CD14-positive monocyte (primary cell): ENCODE measurements at regions not wholly inside any gene's neighbourhood (a gene's known extent, or its start where the extent isn't known, plus 50 kb on each side); places are given as distances from the start of the nearest gene placed in this dataset.

ENCODE experiments used
- DNase-seq, 3 donors: peaks; one replicate each; pipeline ENCODE4 v3.0.0-alpha.2; 2011 to 2022
- H2AFZ ChIP-seq: 2 replicates; pipeline ENCODE4 v1.6.0; 2012; ENCODE audit warnings: mild to moderate bottlenecking, low read depth, low read length, inconsistent platforms; ENCODE audit not compliant: insufficient read depth, poor library complexity, severe bottlenecking
- H3K27ac ChIP-seq, 2 donors: 1 replicate in 1 of 2; 2 replicates in 1 of 2; pipeline ENCODE4 v1.5.1; 2012 to 2013; ENCODE audit warnings: low read length in 2 of 2, control low read depth in 1 of 2, inconsistent platforms in 1 of 2, low read depth in 1 of 2, mild to moderate bottlenecking in 1 of 2
- H3K27me3 ChIP-seq, 2 donors: one replicate each; pipeline versions ENCODE4 v1.6.0 to v1.6.1; 2011 to 2013; ENCODE audit warnings: low read length in 2 of 2; ENCODE audit not compliant: control insufficient read depth in 2 of 2, insufficient read depth in 2 of 2
- H3K36me3 ChIP-seq, 2 donors: replicated peaks in 1 of 2; 1 replicate in 1 of 2; 2 replicates in 1 of 2; pipeline versions ENCODE4 v1.5.1 to v1.6.1; 2012 to 2013; ENCODE audit warnings: low read length in 2 of 2, control low read depth in 1 of 2, inconsistent platforms in 1 of 2, mild to moderate bottlenecking in 1 of 2; ENCODE audit not compliant: insufficient read depth in 2 of 2, control insufficient read depth in 1 of 2
- H3K4me1 ChIP-seq, 2 donors: 1 replicate in 1 of 2; 2 replicates in 1 of 2; pipeline versions ENCODE4 v1.5.1 to v1.6.1; 2012 to 2013; ENCODE audit warnings: low read length in 2 of 2, control low read depth in 1 of 2, inconsistent platforms in 1 of 2, mild to moderate bottlenecking in 1 of 2, moderate library complexity in 1 of 2; ENCODE audit not compliant: insufficient read depth in 2 of 2, control insufficient read depth in 1 of 2
- H3K4me2 ChIP-seq: replicated peaks from 2 replicates; pipeline ENCODE3; 2012; ENCODE audit warnings: low read length, moderate library complexity, mild to moderate bottlenecking; ENCODE audit not compliant: poor library complexity, severe bottlenecking; ENCODE audit errors: extremely low read depth
- H3K4me3 ChIP-seq, 3 experiments: fragments of 200-600 bp in 1 of 3; sonication (generic) in 1 of 3; replicated peaks in 1 of 3; 1 replicate in 2 of 3; 2 replicates in 1 of 3; pipeline ENCODE4 v1.5.1; 2011 to 2013; ENCODE audit warnings: low read length in 3 of 3, mild to moderate bottlenecking in 3 of 3, control low read depth in 2 of 3, low read depth in 2 of 3, inconsistent platforms in 1 of 3, moderate library complexity in 1 of 3
- H3K79me2 ChIP-seq: 2 replicates; pipeline ENCODE4 v1.6.0; 2012; ENCODE audit warnings: mild to moderate bottlenecking, control low read depth, inconsistent platforms, low read length, moderate library complexity; ENCODE audit not compliant: insufficient read depth
- H3K9ac ChIP-seq: 2 replicates; pipeline ENCODE4 v1.6.0; 2017; ENCODE audit warnings: low read length, mild to moderate bottlenecking; ENCODE audit not compliant: insufficient read depth, poor library complexity, severe bottlenecking
- H3K9me3 ChIP-seq, 2 donors: replicated peaks in 1 of 2; 1 replicate in 1 of 2; 2 replicates in 1 of 2; pipeline versions ENCODE4 v1.5.1 to v1.6.1; 2012 to 2013; ENCODE audit warnings: low read length in 2 of 2, control low read depth in 1 of 2; ENCODE audit not compliant: control insufficient read depth in 1 of 2, insufficient read depth in 1 of 2
- H4K20me1 ChIP-seq: 2 replicates; pipeline ENCODE4 v1.6.0; 2012; ENCODE audit warnings: mild to moderate bottlenecking, low read length, control low read depth, moderate library complexity; ENCODE audit not compliant: insufficient read depth
- H3K27ac Mint-ChIP-seq, 7 donors: one replicate each; pipeline ENCODE4 v1.8.0; 2020; ENCODE audit warnings: mild to moderate bottlenecking in 7 of 7, mixed read lengths in 7 of 7, moderate library complexity in 6 of 7, inconsistent platforms in 2 of 7
- H3K27me3 Mint-ChIP-seq, 3 donors: one replicate each; pipeline ENCODE4 v1.8.0; 2021 to 2022; ENCODE audit warnings: low read depth in 3 of 3, mild to moderate bottlenecking in 3 of 3, mixed read lengths in 3 of 3, moderate library complexity in 3 of 3, inconsistent platforms in 1 of 3
- H3K36me3 Mint-ChIP-seq, 2 donors: one replicate each; pipeline ENCODE4 v1.8.0; 2020; ENCODE audit warnings: mixed read lengths in 2 of 2, inconsistent platforms in 1 of 2, mild to moderate bottlenecking in 1 of 2
- H3K4me1 Mint-ChIP-seq: one replicate; pipeline ENCODE4 v1.8.0; 2020; ENCODE audit warnings: mild to moderate bottlenecking, mixed read lengths
- H3K4me3 Mint-ChIP-seq, 2 donors: one replicate each; pipeline ENCODE4 v1.8.0; 2020; ENCODE audit warnings: mild to moderate bottlenecking in 2 of 2, mixed read lengths in 2 of 2, moderate library complexity in 1 of 2
- H3K9me3 Mint-ChIP-seq, 7 donors: one replicate each; pipeline ENCODE4 v1.8.0; 2020 to 2022; ENCODE audit warnings: mixed read lengths in 7 of 7, mild to moderate bottlenecking in 6 of 7, moderate library complexity in 6 of 7, inconsistent platforms in 2 of 7
- CTCF ChIP-seq: fragments of 200-600 bp; IDR thresholded peaks from one replicate; pipeline ENCODE4 v1.8.0; 2022; ENCODE audit warnings: antibody characterized with exemption, mild to moderate bottlenecking
- WGBS: methylation state at CpG from one replicate; pipeline ENCODE4 v1.1.5; 2013; ENCODE audit warnings: missing lambda C conversion rate; ENCODE audit not compliant: insufficient coverage; 5-methylcytosine and 5-hydroxymethylcytosine counted together
- intact Hi-C, 2 donors: fragments of 100-400 bp; cut with micrococcal nuclease; formaldehyde crosslinking; loops; one replicate each; pipeline versions ENCODE4 v1.15.0 to v1.15.1; 2023

- intact Hi-C loops = no loop called here
- Mint-ChIP-seq H3K9me3 (peaks cover 0 to 5% (median 2%) of the 10 kb centered on the region in 7 donors), H3K4me3 (no peak overlapping the region), H3K27me3 (peaks cover 0 to 4% (median 1%) of the 10 kb centered on the region in 3 donors), H3K36me3 (no peaks in the 10 kb centered on the region), H3K4me1 (peaks cover 5% of the 10 kb centered on the region), H3K27ac (no peak overlapping the region)
- peaks cover 3 to 4% of the 10 kb centered on the region in 2 donors for H3K9me3 ChIP-seq
- no peaks in the 10 kb centered on the region for H3K79me2 ChIP-seq
- no peak for DNase-seq
- TF ChIP-seq CTCF = no peak
- H3K36me3 ChIP-seq = no peaks in the 10 kb centered on the region
- WGBS = 0% methylated on average over 3 of the region's 6 CpGs
- H2AFZ ChIP-seq = no peak overlapping the region
- H3K4me3 ChIP-seq = no peak overlapping the region
- H4K20me1 ChIP-seq = no peaks in the 10 kb centered on the region
- no peak overlapping the region for H3K9ac ChIP-seq
- no peaks in the 10 kb centered on the region for H3K4me1 ChIP-seq
- no peak overlapping the region for H3K27ac ChIP-seq
- H3K4me2 ChIP-seq = no peak overlapping the region
- H3K27me3 ChIP-seq = no peaks in the 10 kb centered on the region
Measured at GRCh38 chr12:24138041-24138440, 188.6 kb upstream of the SOX5 start.

DNA sequence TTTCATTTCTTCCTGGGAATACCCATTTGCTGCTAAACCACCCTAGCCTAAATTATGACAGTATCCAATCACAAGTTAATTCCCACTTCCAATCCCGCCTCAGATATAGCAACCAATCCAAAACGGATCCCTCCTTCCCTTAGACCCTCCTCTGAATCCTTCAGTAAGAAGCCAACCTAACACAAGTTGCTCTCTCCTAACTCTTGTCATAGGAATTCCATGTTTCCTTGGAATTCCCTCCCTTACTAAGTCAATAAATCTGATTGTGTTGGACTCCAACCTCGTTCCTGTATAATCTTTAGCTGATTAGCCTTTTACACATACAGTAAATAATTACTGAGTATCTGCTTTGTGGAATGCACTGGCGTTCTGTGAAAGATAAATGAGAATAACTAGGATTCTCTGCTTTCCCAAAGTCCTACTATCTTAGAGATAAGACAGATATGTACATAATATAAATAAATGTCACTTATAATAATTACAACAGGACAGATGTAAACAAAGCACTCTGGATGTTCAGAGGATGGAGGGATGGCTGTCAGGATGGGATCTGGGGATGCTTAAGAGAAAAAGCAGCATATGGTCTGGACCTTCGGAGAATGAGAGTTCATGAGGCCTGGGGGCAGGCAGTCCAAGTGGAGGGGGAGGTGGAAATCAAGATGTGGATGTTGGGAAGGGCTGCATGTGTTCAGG lies 185.8 kb upstream of the SOX5 start:
- Mint-ChIP-seq H3K4me3 (no peak overlapping the region), H3K27ac (no peak overlapping the region), H3K4me1 (peaks cover 5% of the 10 kb centered on the region), H3K36me3 (no peaks in the 10 kb centered on the region), H3K27me3 (peaks cover 0 to 4% (median 1%) of the 10 kb centered on the region in 3 donors), H3K9me3 (no peaks in the 10 kb centered on the region)
- no peaks in the 10 kb centered on the region for H3K36me3 ChIP-seq
- no peak overlapping the region for H3K4me2 ChIP-seq
- WGBS = 83% methylated on average over 3 of the region's 5 CpGs
- TF ChIP-seq CTCF = no peak
- no peaks in the 10 kb centered on the region for H3K27me3 ChIP-seq
- intact Hi-C loops = no loop called here
- no peak overlapping the region for H3K27ac ChIP-seq
- no peaks in the 10 kb centered on the region for H3K4me1 ChIP-seq
- no peaks in the 10 kb centered on the region for H3K9me3 ChIP-seq
- no peaks in the 10 kb centered on the region for H4K20me1 ChIP-seq
- no peaks in the 10 kb centered on the region for H3K79me2 ChIP-seq
- no peak overlapping the region for H3K4me3 ChIP-seq
- no peak overlapping the region for H2AFZ ChIP-seq
- DNase-seq = no peak
- H3K9ac ChIP-seq = no peak overlapping the region
